Muscle of arm (tissue), 1 donor: ENCODE measurements at regions not wholly inside any gene's neighbourhood (a gene's known extent, or its start where the extent isn't known, plus 50 kb on each side); places are given as distances from the start of the nearest gene placed in this dataset.

Source experiments
- DNase-seq: peaks from one replicate; pipeline ENCODE4 v3.0.0-alpha.2; 2013

DNA sequence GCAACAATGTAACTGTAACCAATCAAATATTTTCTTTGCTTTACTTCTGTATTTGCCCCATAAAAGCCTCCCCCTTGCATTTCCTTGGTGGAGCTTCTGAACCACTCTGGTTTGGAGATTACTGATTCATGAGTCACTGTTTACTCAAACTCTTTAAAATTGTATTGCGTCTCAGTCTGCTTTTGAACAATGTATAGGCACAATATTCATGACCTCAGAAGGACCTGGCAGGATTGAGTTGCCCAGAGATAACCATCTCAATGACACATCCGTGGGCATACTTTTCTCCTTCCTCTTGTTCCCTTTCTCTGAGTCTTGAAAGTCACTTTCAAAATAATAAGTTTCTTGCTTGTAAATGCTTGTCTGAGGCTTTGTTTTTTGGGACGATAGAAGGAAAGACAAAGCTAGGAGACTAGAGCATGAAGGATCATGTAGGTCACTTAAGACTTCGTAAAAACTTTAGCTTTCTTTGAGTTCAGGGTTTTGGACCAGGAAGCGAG, 57.1 kb upstream of the POU1F1 start:
- no peak for DNase-seq

DNA sequence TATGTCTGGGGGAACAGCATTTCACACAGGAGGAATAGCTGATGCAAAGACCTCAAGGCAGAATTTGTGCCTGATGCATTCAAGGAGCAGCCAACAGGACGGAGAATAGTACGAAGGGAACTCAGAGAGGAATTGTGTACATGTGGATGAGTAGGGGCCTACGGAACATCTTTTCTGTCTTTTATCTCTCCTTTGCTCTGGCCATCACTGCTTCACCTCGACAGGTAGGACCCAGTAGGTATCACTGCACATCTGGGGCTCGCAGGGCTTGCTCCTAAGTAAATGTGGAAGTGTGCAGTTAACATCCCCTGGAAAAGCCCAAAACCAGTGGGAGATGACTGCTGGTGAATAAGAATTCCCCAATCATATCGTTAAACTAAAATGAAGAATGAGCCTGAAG, 56.4 kb upstream of the POU1F1 start:
- no peak for DNase-seq

DNA sequence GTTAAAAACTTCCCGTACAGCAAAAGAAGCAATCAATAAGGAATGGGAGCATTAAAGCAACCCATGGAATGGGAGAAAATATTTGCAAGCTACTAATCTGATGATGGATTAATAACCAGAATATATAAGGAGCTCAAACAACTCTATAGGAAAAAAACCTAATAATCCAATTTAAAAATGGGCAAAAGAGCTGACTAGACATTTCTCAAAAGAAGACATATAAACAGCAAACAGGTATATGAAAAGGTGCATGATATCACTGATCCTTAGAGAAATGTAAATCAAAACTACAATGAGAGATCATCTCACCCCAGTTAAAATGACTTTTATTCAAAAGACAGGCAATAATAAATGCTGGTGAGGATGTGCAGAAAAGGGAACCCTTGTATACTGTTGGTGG, 52.7 kb upstream of the POU1F1 start:
- DNase-seq = no peak
